CMK (cell line): ENCODE measurements at regions not wholly inside any gene's neighbourhood (a gene's known extent, or its start where the extent isn't known, plus 50 kb on each side); places are given as distances from the start of the nearest gene placed in this dataset.

Experiments
- DNase-seq: peaks from one replicate; pipeline ENCODE4 v3.0.0-alpha.2; 2010; ENCODE audit warnings: low read depth

DNA sequence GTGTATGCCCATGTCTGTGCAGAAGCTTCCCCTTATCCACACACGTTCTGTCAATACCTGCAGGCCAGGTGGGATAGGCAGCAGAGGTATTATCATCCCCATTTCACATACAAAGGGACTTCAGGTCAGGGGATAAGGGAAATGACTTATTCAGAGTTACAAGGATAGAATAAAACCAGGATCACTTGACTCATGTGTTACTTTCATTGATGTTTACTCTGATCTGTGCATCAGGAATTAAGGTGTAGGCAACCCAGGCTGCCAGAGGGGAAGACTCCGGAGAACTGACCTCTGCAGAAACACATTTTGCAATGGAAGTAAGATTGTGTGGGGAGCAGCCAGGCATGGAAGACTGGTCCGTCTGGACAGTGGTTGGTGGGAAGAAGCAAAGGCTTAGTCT lies 74.2 kb upstream of the FSTL4 start:
- DNase-seq: no peak

DNA sequence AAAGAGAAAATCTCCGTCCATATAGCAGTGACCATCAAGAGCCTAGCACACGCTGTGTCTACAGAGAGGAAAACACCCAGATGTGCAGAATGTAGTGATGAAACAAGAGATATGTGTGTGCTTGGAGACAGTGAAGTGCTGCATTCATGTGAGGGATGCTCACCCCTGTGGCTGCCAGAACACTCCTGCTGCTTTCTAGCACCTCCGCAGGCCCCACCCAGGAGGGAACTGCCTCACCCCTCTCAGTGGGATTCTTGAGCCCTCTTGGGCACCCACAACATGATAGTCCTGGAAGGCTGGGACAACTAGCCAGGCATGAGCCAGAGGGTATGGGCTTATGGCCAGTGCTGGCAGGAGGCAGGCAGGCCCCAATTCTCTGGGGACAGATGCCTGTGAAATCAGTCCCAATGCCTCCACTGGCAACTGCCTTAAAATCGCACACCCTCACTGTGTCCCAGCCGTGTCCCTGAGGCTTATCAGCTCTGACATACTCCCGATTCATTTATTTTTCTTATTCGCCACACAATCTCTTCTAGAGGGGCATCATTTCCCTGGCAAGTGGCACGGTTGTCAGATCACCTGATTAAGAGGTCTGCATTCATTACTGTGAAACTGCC lies 73.2 kb upstream of the FSTL4 start:
- DNase-seq: no peak

DNA sequence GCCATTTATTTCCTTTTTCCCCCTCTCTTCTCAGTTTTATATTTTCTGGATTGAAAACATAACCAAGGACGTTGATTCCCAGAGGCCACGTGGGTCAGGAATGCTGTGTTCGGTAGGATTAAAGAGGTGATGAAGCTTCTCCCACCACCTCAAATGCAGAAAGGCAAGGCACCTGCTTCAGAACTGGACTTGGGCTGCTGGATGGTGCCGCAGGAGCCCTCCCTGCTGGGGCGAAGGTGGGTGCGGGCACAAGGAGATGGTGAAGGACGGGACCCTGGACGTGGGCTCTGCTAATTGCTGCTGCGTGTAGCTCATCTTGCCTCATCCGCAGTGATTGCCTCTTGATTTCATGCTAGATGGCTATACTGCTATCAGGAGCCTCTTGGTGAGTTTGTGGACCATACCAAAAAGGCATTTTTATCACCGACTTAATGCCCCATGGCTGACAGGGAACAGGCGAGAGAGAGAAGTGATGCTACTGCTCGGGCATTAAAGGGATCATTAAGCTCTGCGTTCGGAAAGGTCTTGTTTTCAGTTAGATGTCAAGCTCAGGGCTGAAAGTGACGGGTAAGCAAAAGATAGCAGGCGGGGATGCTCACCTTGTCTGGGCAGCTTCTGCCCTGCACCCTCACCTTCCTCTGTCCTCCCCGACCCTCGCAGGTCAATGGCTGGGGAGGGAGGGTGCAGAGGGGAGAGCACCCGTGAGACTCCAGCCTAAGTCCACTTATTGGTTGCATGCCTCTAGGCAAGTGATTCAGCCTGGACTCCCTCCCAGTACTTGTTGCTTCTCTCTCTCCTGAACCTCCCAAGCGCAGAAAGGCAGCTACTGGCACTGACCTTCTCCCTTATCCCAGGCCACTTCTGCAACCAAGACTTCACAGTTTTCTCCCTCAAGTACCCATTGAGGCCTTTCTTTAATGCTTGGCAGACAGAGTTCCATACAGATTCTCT lies 71.6 kb upstream of the FSTL4 start:
- no peak for DNase-seq

DNA sequence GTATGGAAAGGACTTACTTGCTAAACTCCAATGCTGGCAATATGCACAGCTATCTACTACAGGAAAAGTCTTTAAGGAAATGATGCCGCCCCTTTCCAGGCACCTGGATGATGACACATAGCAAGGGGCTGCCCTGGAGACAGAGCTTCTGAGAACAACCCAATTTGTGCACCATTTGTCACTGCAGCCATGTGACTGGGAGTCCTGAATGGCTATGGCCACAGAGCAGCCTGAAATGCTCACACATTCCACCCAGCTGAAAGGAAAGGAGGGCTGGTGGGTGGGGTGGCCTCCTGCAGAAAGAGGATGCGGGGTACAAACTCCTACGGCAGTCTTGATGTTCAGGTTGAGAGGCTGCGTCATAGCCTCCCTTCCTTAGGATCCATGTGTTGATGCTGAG lies 70.1 kb upstream of the FSTL4 start:
- no peak for DNase-seq

DNA sequence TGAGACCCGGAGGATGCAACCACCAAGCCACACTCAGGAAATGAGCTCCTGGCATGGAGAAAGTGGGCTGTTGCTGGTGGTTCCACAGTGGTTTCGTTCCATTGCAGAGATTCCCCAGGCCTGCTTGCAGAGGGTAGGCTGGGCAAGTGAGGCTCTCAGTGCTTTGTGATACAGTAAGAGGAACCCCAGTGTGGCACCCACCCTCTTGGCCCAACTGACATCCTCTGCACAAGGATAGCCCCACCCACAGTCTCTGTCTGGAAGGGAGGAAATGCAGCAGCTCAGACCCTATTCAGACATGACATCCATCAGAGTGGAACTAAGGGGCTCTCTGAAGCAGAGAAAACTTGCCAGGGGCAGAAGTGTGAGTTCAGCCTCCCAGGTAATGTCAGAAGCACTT lies 69.6 kb upstream of the FSTL4 start:
- DNase-seq: no peak

DNA sequence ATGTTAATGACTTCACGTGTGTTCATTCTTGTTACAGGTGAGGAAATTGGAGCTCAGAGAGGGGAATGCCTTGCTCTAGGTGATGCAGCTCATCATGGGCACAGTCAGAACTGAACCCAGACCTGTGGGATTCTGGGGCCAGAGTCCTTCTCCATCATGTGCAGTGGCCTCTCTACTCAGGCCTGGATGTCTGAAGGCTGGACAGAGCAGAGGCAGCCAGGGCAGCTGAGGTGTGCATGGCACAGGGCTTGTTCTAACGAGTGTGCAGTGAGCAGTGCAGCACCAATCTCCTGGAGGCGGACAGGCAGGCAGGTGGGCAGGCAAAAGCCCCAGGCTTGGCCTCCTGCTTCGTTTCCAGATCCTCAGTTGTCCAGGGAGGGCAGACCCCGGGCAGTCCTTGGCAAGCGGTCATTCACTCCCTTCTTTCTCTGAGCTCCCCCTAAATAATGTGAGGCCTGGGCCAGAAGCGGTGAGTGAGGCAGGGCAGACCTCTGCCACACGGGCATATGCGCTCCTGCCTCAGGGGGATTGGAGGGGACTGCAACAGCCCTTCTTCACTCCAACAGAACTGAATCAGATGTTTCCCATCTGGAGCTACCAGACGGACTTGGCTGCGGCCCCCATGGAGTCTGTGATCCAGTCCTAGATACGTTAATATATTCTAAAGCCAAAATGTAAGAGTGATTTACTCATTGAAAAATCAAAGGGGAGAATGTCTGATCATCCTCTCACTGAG lies 68.7 kb upstream of the FSTL4 start:
- no peak for DNase-seq

DNA sequence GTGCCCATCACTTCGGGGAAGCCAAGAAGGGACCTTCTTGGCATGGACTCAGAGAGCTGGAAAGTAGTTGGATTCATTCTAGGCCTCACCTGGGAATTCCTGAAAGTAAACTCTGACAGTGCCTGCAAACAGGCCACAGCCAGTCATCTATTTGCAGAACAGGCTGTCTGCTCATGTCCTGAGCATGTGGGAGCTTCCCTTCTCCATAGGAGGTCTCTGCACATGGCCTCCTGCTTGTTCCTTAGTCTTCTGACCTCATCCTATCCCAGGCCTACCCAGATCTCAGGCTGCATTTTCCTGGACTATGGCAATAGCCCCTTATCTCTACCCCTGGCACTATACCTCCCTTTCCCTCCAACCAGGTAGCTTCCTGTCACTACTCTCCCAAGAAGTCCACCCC lies 67.2 kb upstream of the FSTL4 start:
- DNase-seq: no peak

DNA sequence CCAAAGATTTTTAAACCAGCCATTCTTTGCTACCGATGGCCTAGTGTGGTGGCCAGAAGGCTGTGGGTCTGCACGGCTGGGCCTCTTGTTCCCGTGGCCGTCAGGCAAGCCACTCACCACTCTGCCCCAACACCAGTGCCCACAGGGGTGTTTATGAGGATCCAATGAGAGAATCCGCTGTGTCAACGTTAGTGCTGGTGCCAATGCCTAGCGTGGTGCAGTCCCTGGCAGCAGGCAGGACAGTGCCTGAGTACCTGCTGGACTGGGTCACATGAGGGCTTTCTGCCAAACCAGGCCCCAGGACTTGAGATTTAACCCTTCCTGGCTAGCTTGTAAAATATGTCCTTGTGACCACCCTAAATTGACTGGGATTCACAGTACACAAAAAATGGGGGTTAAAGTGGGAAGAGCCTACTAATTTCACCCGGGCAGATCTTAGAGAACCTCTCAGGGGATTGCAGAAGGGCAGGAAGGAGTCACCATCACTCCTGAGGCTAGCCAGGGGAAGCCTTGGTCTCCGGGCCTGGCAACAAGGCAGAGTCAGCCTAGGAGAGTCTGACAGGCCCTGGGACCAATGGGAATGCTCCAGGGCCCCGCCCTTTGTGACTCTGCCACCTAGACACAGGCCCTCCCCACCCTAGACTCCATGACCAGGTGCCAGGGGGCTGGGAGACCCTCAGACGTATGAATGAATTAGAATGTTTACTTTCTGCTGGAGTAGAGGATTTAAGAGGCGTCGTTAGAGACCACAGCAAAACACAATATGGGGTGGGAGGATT lies 63.2 kb upstream of the FSTL4 start:
- no peak for DNase-seq

DNA sequence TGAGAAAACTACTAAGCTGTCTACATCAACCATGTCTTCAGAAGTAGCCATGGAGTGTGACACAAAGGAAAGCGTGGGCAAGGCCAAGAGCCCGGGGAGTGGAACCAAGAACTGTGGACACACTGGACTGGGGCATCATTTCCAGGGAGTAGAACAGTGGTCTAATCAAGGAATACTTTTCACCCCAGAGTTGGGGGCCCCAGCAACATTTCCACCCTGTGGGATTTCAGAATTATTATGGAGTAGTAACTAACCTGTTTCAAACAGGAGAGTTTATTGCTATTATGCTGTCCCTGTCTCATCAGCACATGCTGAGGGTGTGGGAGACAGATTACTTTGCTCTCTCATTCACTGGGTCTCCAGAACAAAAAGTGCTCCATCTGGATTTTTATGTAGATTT lies 58.0 kb upstream of the FSTL4 start:
- DNase-seq: no peak

DNA sequence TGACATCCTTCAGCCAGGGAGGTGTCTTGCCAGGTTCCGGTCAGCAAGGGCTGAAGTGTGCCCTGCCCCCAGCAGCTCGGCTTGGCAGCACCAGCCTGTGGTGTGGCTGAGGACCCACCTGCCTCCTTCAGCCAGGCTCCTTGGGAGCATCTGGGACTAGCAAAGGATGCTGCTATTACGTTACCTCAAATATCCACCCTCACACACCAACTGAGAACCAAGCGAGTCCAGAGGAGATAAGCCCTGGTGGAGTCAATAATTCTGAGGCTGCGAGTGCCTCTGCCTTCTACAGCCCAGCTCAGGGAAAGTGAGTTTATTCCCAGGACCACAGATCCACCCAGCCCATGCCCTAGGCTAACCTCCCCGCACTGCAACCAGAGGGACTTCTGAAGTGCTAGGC lies 57.1 kb upstream of the FSTL4 start:
- DNase-seq: no peak

DNA sequence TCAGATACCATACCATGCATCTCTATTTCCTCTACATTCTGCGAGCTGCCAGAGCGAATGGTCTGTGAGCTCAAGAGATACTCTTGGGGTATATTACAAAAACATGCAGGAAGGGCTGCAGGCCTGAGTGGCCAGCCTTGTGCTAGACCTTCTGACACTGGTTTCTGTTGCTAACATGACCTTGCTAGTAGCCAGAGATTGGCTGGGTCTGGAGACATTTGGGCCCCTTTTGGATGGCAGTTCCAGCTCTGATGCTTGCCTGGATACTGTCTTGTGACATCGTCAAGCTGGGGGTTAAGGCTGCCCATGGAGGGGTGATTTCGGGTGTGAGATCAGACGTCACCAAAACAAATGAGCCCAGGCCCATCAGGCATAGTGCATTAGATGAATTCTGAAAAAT lies 56.1 kb upstream of the FSTL4 start:
- no peak for DNase-seq

DNA sequence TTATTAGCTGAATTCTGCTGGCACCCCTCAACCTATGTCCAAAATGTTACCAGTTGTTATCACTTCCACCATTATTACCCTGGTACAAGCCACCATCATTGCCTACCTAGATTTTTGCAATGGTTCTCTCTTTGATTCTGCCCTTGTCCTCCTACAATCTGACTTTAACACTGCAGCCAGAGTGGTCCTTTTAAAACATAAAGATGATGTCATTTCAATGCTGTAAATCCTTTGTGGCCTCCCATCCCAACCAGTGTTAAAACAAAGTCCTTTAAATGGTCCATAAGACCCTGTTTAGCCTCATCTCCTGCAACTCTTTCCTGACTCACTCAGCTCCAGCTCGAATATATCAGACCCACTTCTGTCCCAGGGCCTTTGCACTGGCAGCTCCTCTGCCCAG lies 54.9 kb upstream of the FSTL4 start:
- no peak for DNase-seq

DNA sequence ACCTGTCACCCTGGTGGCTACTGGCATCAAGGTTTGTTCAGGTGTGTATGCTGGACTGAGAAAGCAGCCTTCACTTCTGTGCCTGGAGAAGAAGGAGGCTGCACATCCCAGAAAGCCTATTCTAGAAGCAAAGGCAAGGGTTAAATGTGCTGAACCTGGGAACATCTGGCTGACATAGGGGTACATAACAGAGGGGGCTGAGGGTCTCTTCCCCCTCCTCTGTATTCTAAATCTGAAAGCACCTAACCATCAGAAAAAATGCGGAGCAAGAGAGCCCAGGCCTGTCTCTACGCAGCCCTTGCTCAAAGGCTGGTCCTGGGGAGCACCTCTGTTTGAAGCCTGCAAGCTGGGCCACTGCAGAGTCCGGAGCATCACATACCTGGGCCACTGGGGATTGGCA lies 53.2 kb upstream of the FSTL4 start:
- DNase-seq: no peak

DNA sequence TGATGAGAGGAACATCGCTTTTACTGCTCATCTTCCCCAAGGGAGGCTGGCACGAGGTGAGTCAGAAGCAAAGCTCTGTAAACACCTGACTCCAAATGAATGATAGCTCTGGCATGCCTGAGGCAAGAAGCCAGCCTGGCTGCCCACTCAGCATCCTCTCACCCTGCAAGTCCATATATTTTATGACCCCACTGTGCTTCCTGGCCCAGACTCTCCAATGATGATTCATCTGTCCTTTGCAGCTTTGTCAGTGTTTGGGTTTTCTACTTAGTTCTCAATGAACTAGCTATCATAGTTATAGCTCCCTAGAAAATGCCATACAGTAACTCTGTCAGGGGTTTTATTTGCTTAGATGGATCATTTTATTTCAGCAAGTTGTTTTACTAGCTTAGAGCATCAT lies 52.1 kb upstream of the FSTL4 start:
- DNase-seq: no peak

DNA sequence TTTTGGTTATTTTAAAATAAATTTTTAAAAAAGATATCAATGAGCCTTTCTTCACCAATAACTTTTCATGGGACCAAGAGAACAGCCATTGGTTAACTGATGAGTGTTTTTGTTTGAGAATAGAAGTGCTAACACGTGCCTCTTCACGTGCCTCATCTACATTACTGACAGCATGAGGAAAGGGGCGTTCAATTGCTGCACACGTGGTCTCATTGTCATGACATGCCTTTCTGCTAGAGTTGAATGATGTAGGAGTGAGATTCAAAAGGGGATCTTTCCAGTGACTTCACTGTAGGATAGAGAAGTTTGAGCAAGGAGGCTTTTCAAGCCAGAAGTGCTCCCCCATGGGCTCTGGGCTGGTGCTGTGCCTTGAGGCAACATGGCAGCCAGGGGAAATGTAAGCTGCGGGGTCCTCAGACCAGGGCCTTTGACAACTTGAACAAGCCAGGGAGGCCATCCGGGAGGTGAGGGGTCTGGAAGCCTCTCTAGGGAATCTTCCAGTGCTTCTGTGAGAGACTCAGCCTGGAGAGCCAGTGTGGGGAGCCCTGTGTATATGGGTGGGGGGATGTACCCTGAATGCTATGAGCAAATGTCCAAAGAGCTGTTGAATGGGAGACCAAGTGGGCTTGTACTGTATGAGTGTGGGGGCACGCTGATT lies 51.2 kb upstream of the FSTL4 start:
- DNase-seq: no peak

DNA sequence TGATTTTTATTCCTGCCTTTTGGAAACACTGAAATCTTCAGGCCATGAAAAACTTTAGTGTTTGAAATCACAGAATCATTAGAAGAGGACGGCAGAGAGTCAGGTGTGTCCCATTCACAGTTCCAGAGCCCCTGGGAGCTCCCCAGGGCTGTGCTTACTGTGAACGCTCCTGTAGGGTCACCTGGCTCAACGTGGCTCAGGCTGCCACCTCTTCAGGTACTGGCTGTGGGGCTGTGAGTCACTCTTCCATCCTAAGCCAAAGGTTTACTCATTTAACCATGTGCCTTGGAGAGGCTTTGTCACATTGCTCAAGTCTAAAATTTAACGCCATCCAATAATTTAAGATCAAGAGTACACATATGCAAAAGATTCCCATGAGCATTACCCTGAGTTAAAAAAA lies 50.2 kb upstream of the FSTL4 start:
- DNase-seq: no peak
